Fibroblast of skin of right biceps (primary cell): ENCODE measurements at regions not wholly inside any gene's neighbourhood (a gene's known extent, or its start where the extent isn't known, plus 50 kb on each side); places are given as distances from the start of the nearest gene placed in this dataset.
"Not testable (repeated sequence)": the region's sequence is repeated elsewhere in the genome, so short reads cannot be mapped to it uniquely, and the experiment has no call there.

Experiments
- DNase-seq: peaks from one replicate; pipeline ENCODE4 v3.0.0-alpha.2; 2013

- no peak for DNase-seq
Observed at GRCh38 chr15:69554279-69554961, 101.8 kb downstream of the RPLP1 start.

- no peak for DNase-seq
Observed at GRCh38 chr15:69555080-69555479, 102.5 kb downstream of the RPLP1 start.

- DNase-seq: no peak
Observed at GRCh38 chr15:69556344-69556743, 103.7 kb downstream of the RPLP1 start.

- peak; percentile 96 for DNase-seq
Observed at GRCh38 chr15:69557020-69557706, 104.5 kb downstream of the RPLP1 start.

GRCh38 chr15:69557707-69558409 is 105.2 kb downstream of the RPLP1 start:
- no peak for DNase-seq

GRCh38 chr15:69559440-69560190 is 107.0 kb downstream of the RPLP1 start:
- peak; percentile 10 for DNase-seq

GRCh38 chr15:69561071-69561784 is 108.6 kb downstream of the RPLP1 start:
- DNase-seq: no peak

- no peak for DNase-seq
Observed at GRCh38 chr15:69562116-69562515, 109.5 kb downstream of the RPLP1 start.

GRCh38 chr15:69562564-69562963 is 109.9 kb downstream of the RPLP1 start:
- DNase-seq: no peak

- DNase-seq: no peak
Observed at GRCh38 chr15:69565066-69565655, 112.5 kb downstream of the RPLP1 start.

- DNase-seq: not testable (repeated sequence)
Observed at GRCh38 chr15:69567238-69567760, 114.7 kb downstream of the RPLP1 start.

- DNase-seq: peak; percentile 88
Observed at GRCh38 chr15:69568173-69569009, 115.8 kb downstream of the RPLP1 start.

GRCh38 chr15:69570454-69570853 is 117.8 kb downstream of the RPLP1 start:
- no peak for DNase-seq

GRCh38 chr15:69570997-69571396 is 118.4 kb downstream of the RPLP1 start:
- DNase-seq: no peak

- not testable (repeated sequence) for DNase-seq
Observed at GRCh38 chr15:69573278-69573677, 120.7 kb downstream of the RPLP1 start.

- DNase-seq: peak; percentile 70
Observed at GRCh38 chr15:69573815-69574475, 121.3 kb downstream of the RPLP1 start.

GRCh38 chr15:69574506-69574905 is 121.9 kb downstream of the RPLP1 start:
- DNase-seq: no peak

- no peak for DNase-seq
Observed at GRCh38 chr15:69575387-69575786, 122.8 kb downstream of the RPLP1 start.

GRCh38 chr15:69576035-69576526 is 123.5 kb downstream of the RPLP1 start:
- peak; percentile 33 for DNase-seq

GRCh38 chr15:69576948-69577351 is 124.3 kb downstream of the RPLP1 start:
- no peak for DNase-seq
